ENCODE measurements at regions not wholly inside any gene's neighbourhood (a gene's known extent, or its start where the extent isn't known, plus 50 kb on each side); places are given as distances from the start of the nearest gene placed in this dataset.

- no peak overlapping the region for H3K18ac ChIP-seq (ENCODE audit: low read depth, low read length)
- no peak for ATAC-seq (ENCODE audit: low read depth)
- DNase-seq = no peak
- H2AFZ ChIP-seq (replicated peaks; ENCODE audit: low read length, poor library complexity) = no peak overlapping the region
- ChIA-PET CTCF (interaction anchor here (0.6 kb wide), 1 partner anchor 300 kb away, joined by 3 read pairs; no protein-coding TSS in a partner anchor), POLR2A (ENCODE audit: unreplicated experiment) (no interaction called here)
- no peak overlapping the region for H2AK9ac ChIP-seq (replicated peaks; ENCODE audit: low read depth, low read length, poor library complexity)
- no peak overlapping the region for H3K4me3 ChIP-seq (ENCODE audit: insufficient read depth, low read depth, low read length)
- H3K36me3 ChIP-seq (ENCODE audit: control insufficient read depth, insufficient read depth, low read length) = no peaks in the 10 kb centered on the region
- H3K4ac ChIP-seq (ENCODE audit: low read depth, low read length) = no peak overlapping the region
- H3K56ac ChIP-seq (ENCODE audit: extremely low read depth, insufficient read depth, low read length) = no peak overlapping the region
- no peaks in the 10 kb centered on the region for H3K27me3 ChIP-seq (ENCODE audit: control insufficient read depth, insufficient read depth, low read length)
- H3K4me2 ChIP-seq (ENCODE audit: low read depth, low read length) = no peak overlapping the region
- no peak overlapping the region for H3K9ac ChIP-seq (ENCODE audit: low read depth, low read length)
- H3K27ac ChIP-seq (ENCODE audit: insufficient read depth, low read length) = no peak overlapping the region
- no peak overlapping the region for H2BK120ac ChIP-seq (ENCODE audit: low read depth, low read length)
- no peaks in the 10 kb centered on the region; the same call in 1 of the 2 replicates for H3K9me3 ChIP-seq (ENCODE audit: control insufficient read depth, insufficient read depth, low read length)
- H3K23ac ChIP-seq (ENCODE audit: low read depth, low read length) = no peak overlapping the region
- no peak overlapping the region for H4K5ac ChIP-seq (ENCODE audit: low read depth, low read length)
- dilution Hi-C loops (cut with HindIII; ENCODE audit: low sequenced_read_pairs, unreplicated experiment) = no loop called here
- H2BK20ac ChIP-seq (ENCODE audit: low read depth, low read length) = no peak overlapping the region
- no TSS peak for BruUV-seq (replicated peaks)
- H2BK15ac ChIP-seq (ENCODE audit: low read depth, low read length) = no peak overlapping the region
- TF ChIP-seq RAD21 (IDR thresholded peaks at IDR 0.05; ENCODE audit: low read length) = no peak
- TF ChIP-seq MAZ (IDR thresholded peaks at IDR 0.05; ENCODE audit: borderline replicate concordance, low read depth, low read length) = no peak
- no peak for TF ChIP-seq USF2 (IDR thresholded peaks at IDR 0.05; ENCODE audit: low read depth, low read length)
- no peak for TF ChIP-seq CEBPB (IDR thresholded peaks at IDR 0.05; ENCODE audit: low read depth, low read length)
- no peak for TF ChIP-seq RCOR1 (IDR thresholded peaks at IDR 0.05; ENCODE audit: insufficient replicate concordance, low read length)
- no peak for TF ChIP-seq FOS (IDR thresholded peaks at IDR 0.05; ENCODE audit: low read depth, low read length)
- TF ChIP-seq SMC3 (IDR thresholded peaks at IDR 0.05; ENCODE audit: low read depth, low read length) = no peak
- no peak for TF ChIP-seq CTCF (conservative IDR thresholded peaks at IDR 0.05; ENCODE audit: low read depth, low read length)
- TF ChIP-seq POLR2A (IDR thresholded peaks at IDR 0.05; ENCODE audit: low read depth, low read length) = no peak
- H3K14ac ChIP-seq (replicated peaks; ENCODE audit: low read depth, low read length) = no peak overlapping the region
- intact Hi-C loops (cut with micrococcal nuclease) = no loop called here
- no peak overlapping the region for H4K8ac ChIP-seq (ENCODE audit: low read depth in 2 of 2, low read length in 2 of 2)
- H2AK5ac ChIP-seq (ENCODE audit: low read depth, low read length) = no peak overlapping the region
- no peaks in the 10 kb centered on the region for H3K4me1 ChIP-seq (ENCODE audit: control insufficient read depth, insufficient read depth, low read length)
- no peaks in the 10 kb centered on the region for H3K79me1 ChIP-seq (ENCODE audit: low read depth in 1 of 2, low read length in 2 of 2)
- no peaks in the 10 kb centered on the region for H4K20me1 ChIP-seq (ENCODE audit: insufficient read depth, low read length)
- no peak overlapping the region for H4K91ac ChIP-seq (ENCODE audit: insufficient read depth, low read depth, low read length)
- no peaks in the 10 kb centered on the region for H3K9me1 ChIP-seq (ENCODE audit: insufficient read depth, low read length)
- in situ Hi-C loops (cut with MboI; ENCODE audit: low sequenced_read_pairs) = no loop called here
- no peak overlapping the region for H2BK5ac ChIP-seq (ENCODE audit: low read depth, low read length, poor library complexity, severe bottlenecking)
- WGBS, 2 experiments (ENCODE audit: extremely low coverage in 2 of 2, insufficient read length in 1 of 2) = no CpG with 5 or more reads among the region's 6 CpGs
Observed at GRCh38 chr13:104355041-104355670, 1288.9 kb upstream of the SLC10A2 start.

All from IMR-90 (cell line).